ENCODE measurements at regions not wholly inside any gene's neighbourhood (a gene's known extent, or its start where the extent isn't known, plus 50 kb on each side); places are given as distances from the start of the nearest gene placed in this dataset.

- TF ChIP-seq, protein P1, sequence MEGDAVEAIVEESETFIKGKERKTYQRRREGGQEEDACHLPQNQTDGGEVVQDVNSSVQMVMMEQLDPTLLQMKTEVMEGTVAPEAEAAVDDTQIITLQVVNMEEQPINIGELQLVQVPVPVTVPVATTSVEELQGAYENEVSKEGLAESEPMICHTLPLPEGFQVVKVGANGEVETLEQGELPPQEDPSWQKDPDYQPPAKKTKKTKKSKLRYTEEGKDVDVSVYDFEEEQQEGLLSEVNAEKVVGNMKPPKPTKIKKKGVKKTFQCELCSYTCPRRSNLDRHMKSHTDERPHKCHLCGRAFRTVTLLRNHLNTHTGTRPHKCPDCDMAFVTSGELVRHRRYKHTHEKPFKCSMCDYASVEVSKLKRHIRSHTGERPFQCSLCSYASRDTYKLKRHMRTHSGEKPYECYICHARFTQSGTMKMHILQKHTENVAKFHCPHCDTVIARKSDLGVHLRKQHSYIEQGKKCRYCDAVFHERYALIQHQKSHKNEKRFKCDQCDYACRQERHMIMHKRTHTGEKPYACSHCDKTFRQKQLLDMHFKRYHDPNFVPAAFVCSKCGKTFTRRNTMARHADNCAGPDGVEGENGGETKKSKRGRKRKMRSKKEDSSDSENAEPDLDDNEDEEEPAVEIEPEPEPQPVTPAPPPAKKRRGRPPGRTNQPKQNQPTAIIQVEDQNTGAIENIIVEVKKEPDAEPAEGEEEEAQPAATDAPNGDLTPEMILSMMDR (IDR thresholded peaks at IDR 0.05), result no peak
- no peaks in the 10 kb centered on the region for H3K9me3 ChIP-seq
- intact Hi-C loops (cut with DNase I, micrococcal nuclease), result no loop called here
- no peak for DNase-seq
- H3K36me3 ChIP-seq (ENCODE audit: low read depth), result no peaks in the 10 kb centered on the region
- no peak for ATAC-seq
- no peaks in the 10 kb centered on the region for H3K4me1 ChIP-seq (ENCODE audit: low read depth)
- H3K4me3 ChIP-seq, result no peak overlapping the region
These were observed 174.0 kb upstream of the IL15 start for GRCh38 chr4:141462361-141462760.

- Histone ChIP-seq H3K9me3 (no peaks in the 10 kb centered on the region), H3K36me3 (ENCODE audit: low read depth) (no peaks in the 10 kb centered on the region), H3K4me3 (no peak overlapping the region), H3K4me1 (ENCODE audit: low read depth) (no peaks in the 10 kb centered on the region)
- DNase-seq, result no peak
- intact Hi-C loops (cut with DNase I, micrococcal nuclease), result no loop called here
- TF ChIP-seq, protein P1 (IDR thresholded peaks at IDR 0.05), result no peak
- no peak for ATAC-seq
These were observed 172.7 kb upstream of the IL15 start for GRCh38 chr4:141463678-141464077.

- no peaks in the 10 kb centered on the region for H3K36me3 ChIP-seq (ENCODE audit: low read depth)
- ATAC-seq (no peak), DNase-seq (no peak)
- H3K9me3 ChIP-seq, result no peaks in the 10 kb centered on the region
- TF ChIP-seq, protein P1 (IDR thresholded peaks at IDR 0.05), result no peak
- no peaks in the 10 kb centered on the region for H3K4me1 ChIP-seq (ENCODE audit: low read depth)
- H3K4me3 ChIP-seq, result no peak overlapping the region
- intact Hi-C loops (cut with DNase I, micrococcal nuclease), result no loop called here
These were observed 172.0 kb upstream of the IL15 start for GRCh38 chr4:141464366-141464765.

DNA sequence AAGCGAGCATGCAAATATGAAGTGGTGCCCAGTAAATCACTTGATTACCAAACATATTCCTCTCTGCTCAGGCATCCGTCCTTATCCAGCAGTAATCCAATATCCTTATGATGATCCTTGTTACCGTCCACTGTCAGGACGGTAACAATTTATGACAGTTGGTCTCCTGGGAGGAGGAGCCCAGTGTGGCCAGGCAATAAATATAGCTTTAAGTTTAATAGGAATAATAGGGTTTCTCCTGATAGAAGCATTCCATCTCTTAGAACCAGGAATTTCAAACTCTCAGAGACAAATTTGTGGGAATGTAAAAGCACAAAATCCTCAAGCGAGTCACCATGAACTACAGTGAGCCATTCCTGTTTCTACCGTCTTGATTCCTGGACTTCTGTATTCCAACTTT lies 171.2 kb upstream of the IL15 start:
- ATAC-seq (no peak), DNase-seq (no peak)
- Histone ChIP-seq H3K9me3 (no peaks in the 10 kb centered on the region), H3K36me3 (ENCODE audit: low read depth) (no peaks in the 10 kb centered on the region), H3K4me1 (ENCODE audit: low read depth) (no peaks in the 10 kb centered on the region), H3K4me3 (no peak overlapping the region)
- intact Hi-C loops (cut with DNase I, micrococcal nuclease), result no loop called here
- TF ChIP-seq, protein P1 (IDR thresholded peaks at IDR 0.05), result no peak

- H3K4me1 ChIP-seq (ENCODE audit: low read depth), result no peaks in the 10 kb centered on the region
- no peaks in the 10 kb centered on the region for H3K36me3 ChIP-seq (ENCODE audit: low read depth)
- intact Hi-C loops (cut with DNase I, micrococcal nuclease), result no loop called here
- H3K4me3 ChIP-seq, result no peak overlapping the region
- DNase-seq (no peak), ATAC-seq (no peak)
- no peaks in the 10 kb centered on the region for H3K9me3 ChIP-seq
- TF ChIP-seq, protein P1 (IDR thresholded peaks at IDR 0.05), result no peak
These were observed 169.2 kb upstream of the IL15 start for GRCh38 chr4:141467225-141467624.

- TF ChIP-seq, protein P1 (IDR thresholded peaks at IDR 0.05), result no peak
- DNase-seq, result no peak
- Histone ChIP-seq H3K36me3 (ENCODE audit: low read depth) (no peaks in the 10 kb centered on the region), H3K9me3 (no peaks in the 10 kb centered on the region), H3K4me3 (no peak overlapping the region), H3K4me1 (ENCODE audit: low read depth) (no peaks in the 10 kb centered on the region)
- no peak for ATAC-seq
- intact Hi-C loops (cut with DNase I, micrococcal nuclease), result no loop called here
These were observed 167.0 kb upstream of the IL15 start for GRCh38 chr4:141469392-141469791.
